ENCODE measurements at regions not wholly inside any gene's neighbourhood (a gene's known extent, or its start where the extent isn't known, plus 50 kb on each side); places are given as distances from the start of the nearest gene placed in this dataset.

GRCh38 chr9:14560194-14560593, 133.0 kb downstream of the ZDHHC21 start:
- no peaks in the 10 kb centered on the region for H3K27me3 ChIP-seq (ENCODE audit: control insufficient read depth, insufficient read depth, low read length)
- TF ChIP-seq, protein P1, sequence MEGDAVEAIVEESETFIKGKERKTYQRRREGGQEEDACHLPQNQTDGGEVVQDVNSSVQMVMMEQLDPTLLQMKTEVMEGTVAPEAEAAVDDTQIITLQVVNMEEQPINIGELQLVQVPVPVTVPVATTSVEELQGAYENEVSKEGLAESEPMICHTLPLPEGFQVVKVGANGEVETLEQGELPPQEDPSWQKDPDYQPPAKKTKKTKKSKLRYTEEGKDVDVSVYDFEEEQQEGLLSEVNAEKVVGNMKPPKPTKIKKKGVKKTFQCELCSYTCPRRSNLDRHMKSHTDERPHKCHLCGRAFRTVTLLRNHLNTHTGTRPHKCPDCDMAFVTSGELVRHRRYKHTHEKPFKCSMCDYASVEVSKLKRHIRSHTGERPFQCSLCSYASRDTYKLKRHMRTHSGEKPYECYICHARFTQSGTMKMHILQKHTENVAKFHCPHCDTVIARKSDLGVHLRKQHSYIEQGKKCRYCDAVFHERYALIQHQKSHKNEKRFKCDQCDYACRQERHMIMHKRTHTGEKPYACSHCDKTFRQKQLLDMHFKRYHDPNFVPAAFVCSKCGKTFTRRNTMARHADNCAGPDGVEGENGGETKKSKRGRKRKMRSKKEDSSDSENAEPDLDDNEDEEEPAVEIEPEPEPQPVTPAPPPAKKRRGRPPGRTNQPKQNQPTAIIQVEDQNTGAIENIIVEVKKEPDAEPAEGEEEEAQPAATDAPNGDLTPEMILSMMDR (IDR thresholded peaks at IDR 0.05; ENCODE audit: insufficient read depth, low read length, poor library complexity, severe bottlenecking): no peak
- no peaks in the 10 kb centered on the region for H3K36me3 ChIP-seq (ENCODE audit: control insufficient read depth, insufficient read depth, low read length)
- no peak overlapping the region for H3K4me3 ChIP-seq (ENCODE audit: low read depth, low read length)
- DNase-seq (ENCODE audit: low read depth): no peak

- DNase-seq (ENCODE audit: low read depth): no peak
- no peak overlapping the region for H3K4me3 ChIP-seq (ENCODE audit: low read depth, low read length)
- no peaks in the 10 kb centered on the region for H3K27me3 ChIP-seq (ENCODE audit: control insufficient read depth, insufficient read depth, low read length)
- TF ChIP-seq, protein P1 (IDR thresholded peaks at IDR 0.05; ENCODE audit: insufficient read depth, low read length, poor library complexity, severe bottlenecking): no peak
- no peaks in the 10 kb centered on the region for H3K36me3 ChIP-seq (ENCODE audit: control insufficient read depth, insufficient read depth, low read length)
These were observed 138.3 kb downstream of the ZDHHC21 start for GRCh38 chr9:14554886-14555285.

- TF ChIP-seq, protein P1 (IDR thresholded peaks at IDR 0.05; ENCODE audit: insufficient read depth, low read length, poor library complexity, severe bottlenecking): no peak
- H3K27me3 ChIP-seq (ENCODE audit: control insufficient read depth, insufficient read depth, low read length): no peaks in the 10 kb centered on the region
These were observed 145.8 kb downstream of the ZDHHC21 start for GRCh38 chr9:14547245-14548060.

GRCh38 chr9:14546693-14547092, 146.5 kb downstream of the ZDHHC21 start:
- TF ChIP-seq, protein P1 (IDR thresholded peaks at IDR 0.05; ENCODE audit: insufficient read depth, low read length, poor library complexity, severe bottlenecking): no peak
- Histone ChIP-seq H3K36me3 (ENCODE audit: control insufficient read depth, insufficient read depth, low read length) (no peaks in the 10 kb centered on the region), H3K27me3 (ENCODE audit: control insufficient read depth, insufficient read depth, low read length) (no peaks in the 10 kb centered on the region), H3K4me3 (ENCODE audit: low read depth, low read length) (no peak overlapping the region)
- no peak for DNase-seq (ENCODE audit: low read depth)

More at GRCh38 chr9:14547245-14548060, 145.8 kb downstream of the ZDHHC21 start:
- no peaks in the 10 kb centered on the region for H3K36me3 ChIP-seq (ENCODE audit: control insufficient read depth, insufficient read depth, low read length)
- DNase-seq (ENCODE audit: low read depth): no peak
- no peak overlapping the region for H3K4me3 ChIP-seq (ENCODE audit: low read depth, low read length)

GRCh38 chr9:14542071-14542470, 151.2 kb downstream of the ZDHHC21 start:
- Histone ChIP-seq H3K4me3 (ENCODE audit: low read depth, low read length) (no peak overlapping the region), H3K27me3 (ENCODE audit: control insufficient read depth, insufficient read depth, low read length) (no peaks in the 10 kb centered on the region), H3K36me3 (ENCODE audit: control insufficient read depth, insufficient read depth, low read length) (no peaks in the 10 kb centered on the region)
- TF ChIP-seq, protein P1 (IDR thresholded peaks at IDR 0.05; ENCODE audit: insufficient read depth, low read length, poor library complexity, severe bottlenecking): no peak
- no peak for DNase-seq (ENCODE audit: low read depth)

GRCh38 chr9:14538526-14538925, 154.7 kb downstream of the ZDHHC21 start:
- Histone ChIP-seq H3K4me3 (ENCODE audit: low read depth, low read length) (no peak overlapping the region), H3K27me3 (ENCODE audit: control insufficient read depth, insufficient read depth, low read length) (no peaks in the 10 kb centered on the region), H3K36me3 (ENCODE audit: control insufficient read depth, insufficient read depth, low read length) (no peaks in the 10 kb centered on the region)
- TF ChIP-seq, protein P1 (IDR thresholded peaks at IDR 0.05; ENCODE audit: insufficient read depth, low read length, poor library complexity, severe bottlenecking): no peak
- DNase-seq (ENCODE audit: low read depth): no peak

Measured in kidney epithelial cell (primary cell).